ENCODE measurements at regions not wholly inside any gene's neighbourhood (a gene's known extent, or its start where the extent isn't known, plus 50 kb on each side); places are given as distances from the start of the nearest gene placed in this dataset.

GRCh38 chr3:156010829-156011228 lies 109.5 kb upstream of the KCNAB1 start:
- H3K27me3 ChIP-seq (ENCODE audit: insufficient read depth, poor library complexity, severe bottlenecking), result peaks cover 3% of the 10 kb centered on the region
- DNase-seq (ENCODE audit: low read depth in 1 of 2, low spot score in 1 of 2), result no peak
- H3K27ac ChIP-seq (replicated peaks), result no peak overlapping the region
- TF ChIP-seq REST (IDR thresholded peaks at IDR 0.05; ENCODE audit: insufficient replicate concordance, low read depth), result no peak
- TF ChIP-seq SPI1 (IDR thresholded peaks at IDR 0.05; ENCODE audit: borderline replicate concordance, low read depth), result no peak
- TF ChIP-seq POLR2AphosphoS5 (IDR thresholded peaks at IDR 0.05; ENCODE audit: low read depth), result no peak
- no peak for TF ChIP-seq CTCF (IDR thresholded peaks at IDR 0.05; ENCODE audit: insufficient read depth, low read length)
- no peak for TF ChIP-seq GABPA (IDR thresholded peaks at IDR 0.05; ENCODE audit: low read depth)
- no peak overlapping the region for H3K4me3 ChIP-seq (replicated peaks; ENCODE audit: insufficient read depth, low read length)

GRCh38 chr3:156014489-156014888 lies 105.9 kb upstream of the KCNAB1 start:
- DNase-seq (ENCODE audit: low read depth in 1 of 2, low spot score in 1 of 2), result no peak
- peaks cover 5% of the 10 kb centered on the region for H3K27me3 ChIP-seq (ENCODE audit: insufficient read depth, poor library complexity, severe bottlenecking)
- no peak overlapping the region for H3K4me3 ChIP-seq (replicated peaks; ENCODE audit: insufficient read depth, low read length)
- TF ChIP-seq REST (IDR thresholded peaks at IDR 0.05; ENCODE audit: insufficient replicate concordance, low read depth), result no peak
- H3K27ac ChIP-seq (replicated peaks), result no peak overlapping the region

- peaks cover 8% of the 10 kb centered on the region for H3K27me3 ChIP-seq (ENCODE audit: insufficient read depth, poor library complexity, severe bottlenecking)
- DNase-seq (ENCODE audit: low read depth in 1 of 2, low spot score in 1 of 2), result no peak
- H3K27ac ChIP-seq (replicated peaks), result no peak overlapping the region
- TF ChIP-seq CTCF (IDR thresholded peaks at IDR 0.05; ENCODE audit: insufficient read depth, low read length), result no peak
- no peak for TF ChIP-seq SPI1 (IDR thresholded peaks at IDR 0.05; ENCODE audit: borderline replicate concordance, low read depth)
- H3K4me3 ChIP-seq (replicated peaks; ENCODE audit: insufficient read depth, low read length), result no peak overlapping the region
Observed at GRCh38 chr3:156016902-156017301, 103.5 kb upstream of the KCNAB1 start.

- Histone ChIP-seq H3K27ac (replicated peaks) (no peak overlapping the region), H3K27me3 (ENCODE audit: insufficient read depth, poor library complexity, severe bottlenecking) (peaks cover 9% of the 10 kb centered on the region), H3K4me3 (replicated peaks; ENCODE audit: insufficient read depth, low read length) (no peak overlapping the region)
- TF ChIP-seq CTCF (IDR thresholded peaks at IDR 0.05; ENCODE audit: insufficient read depth, low read length) (no peak), REST (IDR thresholded peaks at IDR 0.05; ENCODE audit: insufficient replicate concordance, low read depth) (no peak), SPI1 (IDR thresholded peaks at IDR 0.05; ENCODE audit: borderline replicate concordance, low read depth) (no peak), POLR2AphosphoS5 (IDR thresholded peaks at IDR 0.05; ENCODE audit: low read depth) (no peak), GABPA (IDR thresholded peaks at IDR 0.05; ENCODE audit: low read depth) (no peak)
- DNase-seq (ENCODE audit: low read depth in 1 of 2, low spot score in 1 of 2), result no peak
Observed at GRCh38 chr3:156017352-156018030, 102.9 kb upstream of the KCNAB1 start.
